ENCODE measurements at regions not wholly inside any gene's neighbourhood (a gene's known extent, or its start where the extent isn't known, plus 50 kb on each side); places are given as distances from the start of the nearest gene placed in this dataset.

GRCh38 chr2:221845021-221845365 lies 272.9 kb upstream of the EPHA4 start:
- DNase-seq (no peak), ATAC-seq (no peak)
- H3K4me3 ChIP-seq, result no peak overlapping the region
- no peaks in the 10 kb centered on the region for H3K4me1 ChIP-seq (ENCODE audit: low read depth)
- H3K9me3 ChIP-seq, result no peaks in the 10 kb centered on the region
- H3K36me3 ChIP-seq (ENCODE audit: low read depth), result no peaks in the 10 kb centered on the region
- intact Hi-C loops (cut with DNase I, micrococcal nuclease), result no loop called here
- TF ChIP-seq, protein P1, sequence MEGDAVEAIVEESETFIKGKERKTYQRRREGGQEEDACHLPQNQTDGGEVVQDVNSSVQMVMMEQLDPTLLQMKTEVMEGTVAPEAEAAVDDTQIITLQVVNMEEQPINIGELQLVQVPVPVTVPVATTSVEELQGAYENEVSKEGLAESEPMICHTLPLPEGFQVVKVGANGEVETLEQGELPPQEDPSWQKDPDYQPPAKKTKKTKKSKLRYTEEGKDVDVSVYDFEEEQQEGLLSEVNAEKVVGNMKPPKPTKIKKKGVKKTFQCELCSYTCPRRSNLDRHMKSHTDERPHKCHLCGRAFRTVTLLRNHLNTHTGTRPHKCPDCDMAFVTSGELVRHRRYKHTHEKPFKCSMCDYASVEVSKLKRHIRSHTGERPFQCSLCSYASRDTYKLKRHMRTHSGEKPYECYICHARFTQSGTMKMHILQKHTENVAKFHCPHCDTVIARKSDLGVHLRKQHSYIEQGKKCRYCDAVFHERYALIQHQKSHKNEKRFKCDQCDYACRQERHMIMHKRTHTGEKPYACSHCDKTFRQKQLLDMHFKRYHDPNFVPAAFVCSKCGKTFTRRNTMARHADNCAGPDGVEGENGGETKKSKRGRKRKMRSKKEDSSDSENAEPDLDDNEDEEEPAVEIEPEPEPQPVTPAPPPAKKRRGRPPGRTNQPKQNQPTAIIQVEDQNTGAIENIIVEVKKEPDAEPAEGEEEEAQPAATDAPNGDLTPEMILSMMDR (IDR thresholded peaks at IDR 0.05), result no peak

- no peaks in the 10 kb centered on the region for H3K9me3 ChIP-seq
- H3K4me1 ChIP-seq (ENCODE audit: low read depth), result no peaks in the 10 kb centered on the region
- DNase-seq (no peak), ATAC-seq (no peak)
- H3K4me3 ChIP-seq, result no peak overlapping the region
- intact Hi-C loops (cut with DNase I, micrococcal nuclease), result no loop called here
- no peaks in the 10 kb centered on the region for H3K36me3 ChIP-seq (ENCODE audit: low read depth)
- TF ChIP-seq, protein P1 (IDR thresholded peaks at IDR 0.05), result no peak
These were observed 272.3 kb upstream of the EPHA4 start for GRCh38 chr2:221844212-221845020.

DNA sequence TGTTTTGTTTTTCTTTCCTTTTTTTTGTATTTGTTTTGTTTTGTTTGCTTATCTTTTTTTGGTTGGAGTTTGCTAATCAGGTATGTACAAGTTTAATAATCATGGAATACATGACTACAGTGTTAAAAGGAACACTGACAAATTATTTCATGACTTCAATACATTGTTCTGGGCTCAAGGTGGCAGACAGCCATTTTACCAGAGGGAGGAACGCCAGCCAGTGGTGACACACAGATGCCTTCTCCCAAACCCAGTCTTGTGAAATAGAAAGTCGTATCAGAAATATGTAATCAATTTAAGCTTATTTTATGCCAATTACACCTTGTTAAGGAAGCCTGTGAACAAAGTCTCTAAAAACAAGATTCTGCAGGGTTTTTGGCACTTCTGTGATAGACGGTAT lies 264.0 kb upstream of the EPHA4 start:
- no peak overlapping the region for H3K4me3 ChIP-seq
- ATAC-seq, result no peak
- DNase-seq, result no peak
- H3K9me3 ChIP-seq, result no peaks in the 10 kb centered on the region
- intact Hi-C loops (cut with DNase I, micrococcal nuclease), result no loop called here
- TF ChIP-seq, protein P1 (IDR thresholded peaks at IDR 0.05), result no peak
- no peaks in the 10 kb centered on the region for H3K4me1 ChIP-seq (ENCODE audit: low read depth)
- H3K36me3 ChIP-seq (ENCODE audit: low read depth), result no peaks in the 10 kb centered on the region

DNA sequence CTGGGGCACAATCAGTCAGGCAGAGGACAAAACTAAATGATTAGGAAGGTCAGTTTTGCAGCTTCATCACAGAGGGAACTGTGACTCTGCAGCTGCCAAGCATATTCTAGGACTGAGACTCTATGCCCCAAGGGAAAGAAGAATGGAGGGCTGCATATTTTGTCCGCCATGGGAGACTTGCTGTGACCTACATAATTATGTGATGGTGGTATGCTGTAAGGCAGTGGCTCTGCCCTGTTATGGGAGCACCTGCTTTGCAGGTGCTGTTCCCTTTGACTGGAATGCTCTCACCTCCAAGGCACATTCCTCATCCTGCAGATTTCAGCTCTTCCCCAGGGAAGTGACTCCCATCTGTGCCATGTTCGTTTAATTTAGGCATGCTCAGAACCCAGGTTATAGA lies 261.9 kb upstream of the EPHA4 start:
- H3K9me3 ChIP-seq, result no peaks in the 10 kb centered on the region
- no peaks in the 10 kb centered on the region for H3K36me3 ChIP-seq (ENCODE audit: low read depth)
- no peak overlapping the region for H3K4me3 ChIP-seq
- no peaks in the 10 kb centered on the region for H3K4me1 ChIP-seq (ENCODE audit: low read depth)
- TF ChIP-seq, protein P1 (IDR thresholded peaks at IDR 0.05), result no peak
- intact Hi-C loops (cut with DNase I, micrococcal nuclease), result no loop called here
- ATAC-seq (no peak), DNase-seq (no peak)

- ATAC-seq (no peak), DNase-seq (no peak)
- H3K4me3 ChIP-seq, result no peak overlapping the region
- no peaks in the 10 kb centered on the region for H3K9me3 ChIP-seq
- TF ChIP-seq, protein P1 (IDR thresholded peaks at IDR 0.05), result no peak
- no peaks in the 10 kb centered on the region for H3K4me1 ChIP-seq (ENCODE audit: low read depth)
- intact Hi-C loops (cut with DNase I, micrococcal nuclease), result no loop called here
- H3K36me3 ChIP-seq (ENCODE audit: low read depth), result no peaks in the 10 kb centered on the region
These were observed 258.9 kb upstream of the EPHA4 start for GRCh38 chr2:221831051-221831450.

DNA sequence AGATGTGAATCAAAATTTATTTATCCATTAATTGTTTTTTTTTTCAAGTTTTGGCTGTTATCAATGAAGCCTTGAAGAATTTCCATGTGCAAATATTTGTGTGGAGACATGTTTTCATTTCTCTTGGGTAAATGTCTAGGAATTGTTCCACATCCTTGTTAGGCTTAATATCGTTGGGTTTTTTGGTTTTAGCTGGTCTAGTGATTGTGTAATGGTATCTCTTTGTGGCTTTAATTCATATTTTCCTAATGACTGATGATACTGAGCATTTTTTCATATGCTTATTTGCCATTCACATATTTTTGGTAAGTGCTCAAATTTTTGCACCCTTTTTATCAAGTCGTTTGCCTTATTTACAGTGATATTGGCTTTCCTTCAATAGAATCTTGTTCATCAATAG lies 250.3 kb upstream of the EPHA4 start:
- Histone ChIP-seq H3K9me3 (no peaks in the 10 kb centered on the region), H3K4me1 (ENCODE audit: low read depth) (no peaks in the 10 kb centered on the region), H3K4me3 (no peak overlapping the region), H3K36me3 (ENCODE audit: low read depth) (no peaks in the 10 kb centered on the region)
- DNase-seq (no peak), ATAC-seq (no peak)
- intact Hi-C loops (cut with DNase I, micrococcal nuclease), result no loop called here
- TF ChIP-seq, protein P1 (IDR thresholded peaks at IDR 0.05), result no peak

Measured in mucosa of descending colon (tissue), 3 donors.